ENCODE measurements at regions not wholly inside any gene's neighbourhood (a gene's known extent, or its start where the extent isn't known, plus 50 kb on each side); places are given as distances from the start of the nearest gene placed in this dataset.

DNA sequence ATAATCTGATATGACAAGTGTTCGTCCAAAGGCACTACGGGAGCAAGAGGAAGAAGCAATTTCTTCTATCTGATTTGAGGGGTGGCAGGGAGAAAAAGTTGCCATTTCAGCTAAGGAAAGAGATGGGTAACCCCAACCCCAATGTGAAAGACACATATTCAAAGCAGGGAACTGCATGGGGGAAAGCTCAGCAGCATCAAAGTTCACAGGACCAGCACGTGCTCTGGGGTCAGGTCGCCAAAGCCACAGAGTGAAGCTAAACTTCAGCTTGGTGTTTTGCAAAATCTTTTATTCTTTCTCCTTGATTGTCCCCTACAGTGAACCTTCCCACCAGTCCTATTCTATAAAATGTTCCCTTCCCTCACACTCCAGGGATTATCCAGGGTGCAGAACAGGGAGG is 112.8 kb upstream of the PPP2R2D start (continued):
- TF ChIP-seq ZNF253 (CRISPR knock-in tag; IDR thresholded peaks at IDR 0.05; ENCODE audit: borderline replicate concordance) (no peak), HDAC1 (CRISPR knock-in tag; IDR thresholded peaks at IDR 0.05) (no peak)

GRCh38 chr10:131788386-131788785 is 112.4 kb upstream of the PPP2R2D start:
- DNase-seq (ENCODE audit: low spot score) = no peak
- in situ Hi-C loops (cut with HindIII; ENCODE audit: extremely low pct_ligation_motif_present, low pct_unique_long_range_greater_than_20kb) (loop anchor here (10.0 kb wide), 1 partner anchor 334 kb away; no protein-coding TSS in a partner anchor), intact Hi-C loops (cut with micrococcal nuclease; ENCODE audit: unreplicated experiment) (no loop called here)
- TF ChIP-seq TGIF2 (CRISPR knock-in tag; IDR thresholded peaks at IDR 0.05) (no peak), ZNF343 (CRISPR knock-in tag; IDR thresholded peaks at IDR 0.05) (no peak), RAD51 (IDR thresholded peaks at IDR 0.05; ENCODE audit: borderline replicate concordance) (no peak), ZNF605 (CRISPR knock-in tag; IDR thresholded peaks at IDR 0.05) (no peak), NFKBIZ (CRISPR knock-in tag; IDR thresholded peaks at IDR 0.05) (no peak), TFAP4 (IDR thresholded peaks at IDR 0.05; ENCODE audit: borderline replicate concordance, low read depth) (no peak), SAFB2 (CRISPR knock-in tag; IDR thresholded peaks at IDR 0.05; ENCODE audit: borderline replicate concordance, low read depth) (no peak)
- ATAC-seq = no peak
- BruUV-seq (replicated peaks) = no TSS peak
- Histone ChIP-seq H3K79me2 (ENCODE audit: insufficient read depth, low read length) (no peaks in the 10 kb centered on the region), H2AFZ (ENCODE audit: low read length) (no peak overlapping the region), H3K9ac (ENCODE audit: insufficient read depth, low read depth, low read length) (no peak overlapping the region), H3K9me3 (ENCODE audit: low read length) (no peaks in the 10 kb centered on the region), H3K4me2 (ENCODE audit: low read depth, low read length) (no peak overlapping the region), H4K20me1 (ENCODE audit: insufficient read depth, low read length) (no peaks in the 10 kb centered on the region), H3K27me3 (ENCODE audit: control insufficient read depth in 1 of 2, insufficient read depth in 2 of 2, low read length in 2 of 2) (0 out of 5 replicates have a peak, but pooled peaks cover 0 to 9% of the 10 kb centered on the region in 2 experiments), H3K4me3 (replicated peaks in 1 of 3; ENCODE audit: insufficient read depth in 1 of 3, low read depth in 2 of 3, low read length in 3 of 3) (no peak overlapping the region), H3K27ac (ENCODE audit: extremely low read length, insufficient read depth, low read length) (no peak overlapping the region), H3K36me3 (replicated peaks in 1 of 2; ENCODE audit: control insufficient read depth in 1 of 2, insufficient read depth in 2 of 2, low read length in 2 of 2) (no peaks in the 10 kb centered on the region), H3K4me1 (ENCODE audit: insufficient read depth, low read length) (no peaks in the 10 kb centered on the region)
- 18% methylated on average over 6 of the region's 6 CpGs for WGBS (ENCODE audit: low lambda C conversion rate)
- no peak for FAIRE-seq
- POLR2A ChIA-PET = no interaction called here
- CTCF ChIA-PET (ENCODE audit: low intra/inter-chr PET ratio, low total read pairs) = no interaction called here
